B cell (primary cell): ENCODE measurements at regions not wholly inside any gene's neighbourhood (a gene's known extent, or its start where the extent isn't known, plus 50 kb on each side); places are given as distances from the start of the nearest gene placed in this dataset.

Experiments
- ATAC-seq: fragments of 200-7000 bp; cut with Tn5 transposase; one replicate; pipeline ENCODE4 v1.10.0; 2021; ENCODE audit warnings: low read depth, mild to moderate bottlenecking, moderate number of reproducible peaks, moderate library complexity
- CTCF ChIA-PET: fragments of 350-600 bp; sonication (Branson Sonifier 250); formaldehyde crosslinking; loops from one replicate; lab custom pipeline; 2021; ENCODE audit warnings: antibody characterized with exemption, inconsistent platforms; lab: Charles Lee
- POLR2A ChIA-PET: fragments of 350-600 bp; sonication (Branson Sonifier 250); formaldehyde crosslinking; loops from one replicate; lab custom pipeline; 2021; ENCODE audit warnings: antibody characterized with exemption; lab: Charles Lee
- DNase-seq: peaks from one replicate; pipeline ENCODE4 v3.0.0; 2013
- H2AFZ ChIP-seq: 2 replicates; pipeline ENCODE4 v1.6.1; 2012; ENCODE audit warnings: mild to moderate bottlenecking, low read depth, low read length; ENCODE audit not compliant: insufficient read depth, poor library complexity, severe bottlenecking
- H3K27ac ChIP-seq, 2 donors: 1 replicate in 1 of 2; 2 replicates in 1 of 2; pipeline ENCODE4 v1.5.1; 2012 to 2013; ENCODE audit warnings: low read length in 2 of 2, mild to moderate bottlenecking in 2 of 2, moderate library complexity in 1 of 2
- H3K27me3 ChIP-seq, 4 experiments: fragments of 200-600 bp in 1 of 4; sonication (generic) in 1 of 4; replicated peaks in 1 of 4; 1 replicate in 2 of 4; 2 replicates in 2 of 4; pipeline versions ENCODE4 v1.6.1 to v1.7.0; 2013 to 2016; ENCODE audit warnings: low read length in 3 of 4, mild to moderate bottlenecking in 2 of 4, mixed read lengths in 1 of 4, moderate library complexity in 1 of 4; ENCODE audit not compliant: insufficient read depth in 4 of 4, control insufficient read depth in 3 of 4; ENCODE audit errors: control extremely low read depth in 1 of 4
- H3K36me3 ChIP-seq, 2 experiments: replicated peaks in 1 of 2; 1 replicate in 1 of 2; 2 replicates in 1 of 2; pipeline versions ENCODE4 v1.6.1 to v1.7.1; 2013; ENCODE audit warnings: low read length in 1 of 2; ENCODE audit not compliant: insufficient read depth in 2 of 2, control insufficient read depth in 1 of 2; ENCODE audit errors: control extremely low read depth in 1 of 2, extremely low read depth in 1 of 2
- H3K4me1 ChIP-seq, 2 donors: fragments of 200-600 bp in 1 of 2; sonication (generic) in 1 of 2; 1 replicate in 1 of 2; 2 replicates in 1 of 2; pipeline versions ENCODE4 v1.5.1 to v1.6.1; 2013 to 2017; ENCODE audit warnings: low read length in 2 of 2; ENCODE audit not compliant: control insufficient read depth in 2 of 2, insufficient read depth in 2 of 2
- H3K4me2 ChIP-seq: replicated peaks from 2 replicates; pipeline ENCODE3; 2012; ENCODE audit warnings: mild to moderate bottlenecking, low read depth, low read length; ENCODE audit not compliant: poor library complexity, severe bottlenecking
- H3K4me3 ChIP-seq, 5 experiments: fragments of 200-600 bp in 1 of 5; sonication (generic) in 1 of 5; 1 replicate in 3 of 5; 2 replicates in 2 of 5; pipeline versions ENCODE4 v1.5.1 to v1.7.0; 2011 to 2016; ENCODE audit warnings: low read length in 4 of 5, mild to moderate bottlenecking in 4 of 5, low read depth in 2 of 5, control low read depth in 1 of 5, moderate library complexity in 1 of 5; ENCODE audit not compliant: insufficient read depth in 1 of 5; ENCODE audit errors: control extremely low read depth in 1 of 5, extremely low read depth in 1 of 5
- H3K79me2 ChIP-seq: fragments of 200-600 bp; sonication (generic); one replicate; pipeline ENCODE4 v1.6.0; 2016; ENCODE audit warnings: low read length; ENCODE audit not compliant: control insufficient read depth, insufficient read depth
- H3K9ac ChIP-seq: fragments of 200-600 bp; sonication (generic); 2 replicates; pipeline ENCODE4 v1.6.1; 2017; ENCODE audit warnings: mild to moderate bottlenecking, low read length, moderate library complexity
- H3K9me3 ChIP-seq, 3 donors: one replicate each; pipeline versions ENCODE4 v1.6.1 to v1.7.1; 2013; ENCODE audit warnings: low read length in 2 of 3; ENCODE audit not compliant: control insufficient read depth in 2 of 3, insufficient read depth in 1 of 3; ENCODE audit errors: control extremely low read depth in 1 of 3
- H4K20me1 ChIP-seq: 2 replicates; pipeline ENCODE4 v1.6.0; 2012; ENCODE audit warnings: mild to moderate bottlenecking, low read length; ENCODE audit not compliant: insufficient read depth, control insufficient read depth, poor library complexity, severe bottlenecking
- H3K27ac Mint-ChIP-seq: one replicate; pipeline ENCODE4 v1.8.0; 2021; ENCODE audit warnings: mixed read lengths
- H3K27me3 Mint-ChIP-seq: one replicate; pipeline ENCODE4 v1.8.0; 2021; ENCODE audit warnings: mixed read lengths
- H3K4me1 Mint-ChIP-seq: one replicate; pipeline ENCODE4 v1.8.0; 2021; ENCODE audit warnings: mixed read lengths
- H3K4me3 Mint-ChIP-seq: one replicate; pipeline ENCODE4 v1.8.0; 2021; ENCODE audit warnings: mixed read lengths
- H3K9me3 Mint-ChIP-seq: one replicate; pipeline ENCODE4 v1.8.0; 2022; ENCODE audit warnings: mixed read lengths; ENCODE audit not compliant: insufficient read depth
- CTCF ChIP-seq: fragments of 200-600 bp; IDR thresholded peaks from one replicate; pipeline ENCODE4 v1.8.0; 2022; ENCODE audit warnings: antibody characterized with exemption, mild to moderate bottlenecking
- EZH2 ChIP-seq: IDR thresholded peaks from 2 replicates; pipeline ENCODE4 v1.6.1; 2012; ENCODE audit warnings: borderline replicate concordance, low read depth, mild to moderate bottlenecking, moderate library complexity, low read length; ENCODE audit not compliant: insufficient read depth, poor library complexity, severe bottlenecking
- WGBS: methylation state at CpG from one replicate; pipeline ENCODE4 v1.1.5; 2013; ENCODE audit warnings: missing lambda C conversion rate; ENCODE audit not compliant: insufficient coverage; 5-methylcytosine and 5-hydroxymethylcytosine counted together
- intact Hi-C: fragments of 100-400 bp; cut with micrococcal nuclease; formaldehyde crosslinking; loops from one replicate; pipeline ENCODE4 v1.10.0; 2022

- POLR2A ChIA-PET = no interaction called here
- DNase-seq = no peak
Observed at GRCh38 chr1:60428127-60428526, 354.6 kb upstream of the C1orf87 start.

GRCh38 chr1:60427701-60428100 is 354.1 kb upstream of the C1orf87 start:
- Histone ChIP-seq H3K4me1 (no peaks in the 10 kb centered on the region), H3K79me2 (no peaks in the 10 kb centered on the region), H3K9ac (no peak overlapping the region), H3K27ac (no peak overlapping the region), H3K36me3 (no peaks in the 10 kb centered on the region), H2AFZ (no peak overlapping the region), H3K4me3 (no peak overlapping the region), H3K9me3 (no peaks in the 10 kb centered on the region), H3K27me3 (no peaks in the 10 kb centered on the region), H3K4me2 (no peak overlapping the region), H4K20me1 (no peaks in the 10 kb centered on the region)
- WGBS = no CpG with 5 or more reads among the region's 2 CpGs
- no peak overlapping the region for H3K4me3 Mint-ChIP-seq
- DNase-seq = no peak
- TF ChIP-seq CTCF (no peak), EZH2 (no peak)
- no peaks in the 10 kb centered on the region for H3K4me1 Mint-ChIP-seq
- POLR2A ChIA-PET = no interaction called here
- ATAC-seq = no peak
- intact Hi-C loops = no loop called here
- CTCF ChIA-PET = no interaction called here
- H3K27ac Mint-ChIP-seq = no peak overlapping the region
- H3K9me3 Mint-ChIP-seq = no peaks in the 10 kb centered on the region
- H3K27me3 Mint-ChIP-seq = no peaks in the 10 kb centered on the region

More at GRCh38 chr1:60428127-60428526, 354.6 kb upstream of the C1orf87 start:
- no peaks in the 10 kb centered on the region for H3K4me1 Mint-ChIP-seq
- WGBS = 88% methylated on average over 3 of the region's 4 CpGs
- no peak overlapping the region for H2AFZ ChIP-seq
- intact Hi-C loops = no loop called here
- H3K27ac ChIP-seq = no peak overlapping the region
- H3K9me3 ChIP-seq = no peaks in the 10 kb centered on the region
- H3K27me3 ChIP-seq = no peaks in the 10 kb centered on the region
- no peak overlapping the region for H3K4me2 ChIP-seq
- TF ChIP-seq EZH2 (no peak), CTCF (no peak)
- no peak overlapping the region for H3K4me3 ChIP-seq
- H4K20me1 ChIP-seq = no peaks in the 10 kb centered on the region
- no peaks in the 10 kb centered on the region for H3K36me3 ChIP-seq
- H3K4me1 ChIP-seq = no peaks in the 10 kb centered on the region
- no peaks in the 10 kb centered on the region for H3K27me3 Mint-ChIP-seq
- ATAC-seq = no peak
- no peaks in the 10 kb centered on the region for H3K79me2 ChIP-seq
- no peak overlapping the region for H3K9ac ChIP-seq
- peaks cover 1% of the 10 kb centered on the region for H3K9me3 Mint-ChIP-seq
- CTCF ChIA-PET = no interaction called here
- no peak overlapping the region for H3K4me3 Mint-ChIP-seq
- H3K27ac Mint-ChIP-seq = no peak overlapping the region
